GM21515 (cell line): ENCODE measurements at regions not wholly inside any gene's neighbourhood (a gene's known extent, or its start where the extent isn't known, plus 50 kb on each side); places are given as distances from the start of the nearest gene placed in this dataset.
"Not testable (repeated sequence)": the region's sequence is repeated elsewhere in the genome, so short reads cannot be mapped to it uniquely, and the experiment has no call there.

Experiments used
- ATAC-seq: cut with Tn5 transposase; IDR thresholded peaks from one replicate; pipeline ENCODE4 v1.9.1; 2021; ENCODE audit not compliant: unreplicated experiment

GRCh38 chr4:138456349-138456748 lies 214.2 kb upstream of the SLC7A11 start:
- not testable (repeated sequence) for ATAC-seq

- ATAC-seq, result no peak
Measured at GRCh38 chr4:138455097-138455496, 212.9 kb upstream of the SLC7A11 start.

GRCh38 chr4:138452826-138453225 lies 210.7 kb upstream of the SLC7A11 start:
- ATAC-seq, result no peak

GRCh38 chr4:138451276-138451663 lies 209.1 kb upstream of the SLC7A11 start:
- ATAC-seq, result no peak

GRCh38 chr4:138450546-138451275 lies 208.6 kb upstream of the SLC7A11 start:
- no peak for ATAC-seq

GRCh38 chr4:138449938-138450337 lies 207.8 kb upstream of the SLC7A11 start:
- no peak for ATAC-seq

- no peak for ATAC-seq
Measured at GRCh38 chr4:138448169-138448568, 206.0 kb upstream of the SLC7A11 start.

- ATAC-seq, result no peak
Measured at GRCh38 chr4:138446456-138446855, 204.3 kb upstream of the SLC7A11 start.

- no peak for ATAC-seq
Measured at GRCh38 chr4:138445098-138445497, 202.9 kb upstream of the SLC7A11 start.

- no peak for ATAC-seq
Measured at GRCh38 chr4:138444260-138444659, 202.1 kb upstream of the SLC7A11 start.

- ATAC-seq, result no peak
Measured at GRCh38 chr4:138439143-138439581, 197.0 kb upstream of the SLC7A11 start.

GRCh38 chr4:138438608-138439007 lies 196.5 kb upstream of the SLC7A11 start:
- no peak for ATAC-seq

GRCh38 chr4:138437263-138437851 lies 195.2 kb upstream of the SLC7A11 start:
- no peak for ATAC-seq

GRCh38 chr4:138435733-138436132 lies 193.6 kb upstream of the SLC7A11 start:
- ATAC-seq, result not testable (repeated sequence)

GRCh38 chr4:138435046-138435445 lies 192.9 kb upstream of the SLC7A11 start:
- not testable (repeated sequence) for ATAC-seq

GRCh38 chr4:138428611-138429010 lies 186.5 kb upstream of the SLC7A11 start:
- no peak for ATAC-seq

GRCh38 chr4:138426786-138427185 lies 184.6 kb upstream of the SLC7A11 start:
- ATAC-seq, result no peak

GRCh38 chr4:138420471-138420870 lies 178.3 kb upstream of the SLC7A11 start:
- ATAC-seq, result no peak

GRCh38 chr4:138414202-138414601 lies 172.1 kb upstream of the SLC7A11 start:
- no peak for ATAC-seq

- no peak for ATAC-seq
Measured at GRCh38 chr4:138413273-138413672, 171.1 kb upstream of the SLC7A11 start.

- ATAC-seq, result no peak
Measured at GRCh38 chr4:138412847-138413246, 170.7 kb upstream of the SLC7A11 start.

GRCh38 chr4:138410266-138410665 lies 168.1 kb upstream of the SLC7A11 start:
- ATAC-seq, result no peak

GRCh38 chr4:138409670-138410069 lies 167.5 kb upstream of the SLC7A11 start:
- ATAC-seq, result peak; percentile 40
